SIG-M5 treated with dmso at 0.1 percent for 504 hours (cell line): ENCODE measurements at regions not wholly inside any gene's neighbourhood (a gene's known extent, or its start where the extent isn't known, plus 50 kb on each side); places are given as distances from the start of the nearest gene placed in this dataset.

Experiments used
- DNase-seq: peaks from one replicate; lab custom pipeline; 2025; ENCODE audit not compliant: unreplicated experiment; lab: John Stamatoyannopoulos, UW

DNA sequence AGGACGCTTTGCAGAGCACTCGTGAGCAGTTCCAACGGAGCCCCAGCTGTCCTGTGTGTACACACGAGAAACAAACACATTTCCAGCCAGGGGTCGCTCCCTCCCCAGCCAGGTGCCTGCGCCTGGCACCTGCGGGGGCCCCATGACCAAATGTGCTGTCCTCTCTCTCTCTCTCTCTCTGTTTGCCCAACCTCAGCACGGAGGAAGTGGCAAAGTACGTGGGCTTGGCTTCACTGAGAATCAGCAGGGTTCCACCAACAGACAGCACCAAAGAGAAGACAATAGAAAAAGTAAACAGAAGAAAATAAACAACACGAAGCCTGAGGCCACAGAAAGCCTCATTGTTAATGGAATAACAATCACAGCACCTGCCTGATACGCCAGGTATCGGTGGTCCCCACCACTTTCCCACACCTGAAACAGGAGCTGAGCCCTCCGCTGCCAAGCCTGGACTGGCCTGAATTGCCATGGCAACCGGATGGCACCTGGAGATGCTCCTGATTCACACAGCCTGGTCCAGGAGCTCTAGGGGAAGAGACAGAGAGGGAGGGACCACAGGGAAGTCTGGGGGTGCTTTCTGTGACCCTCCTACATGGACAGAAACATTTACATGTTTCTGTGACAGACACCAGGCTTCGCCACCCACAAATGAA, 103.9 kb upstream of the CACNA1A start:
- no peak for DNase-seq

DNA sequence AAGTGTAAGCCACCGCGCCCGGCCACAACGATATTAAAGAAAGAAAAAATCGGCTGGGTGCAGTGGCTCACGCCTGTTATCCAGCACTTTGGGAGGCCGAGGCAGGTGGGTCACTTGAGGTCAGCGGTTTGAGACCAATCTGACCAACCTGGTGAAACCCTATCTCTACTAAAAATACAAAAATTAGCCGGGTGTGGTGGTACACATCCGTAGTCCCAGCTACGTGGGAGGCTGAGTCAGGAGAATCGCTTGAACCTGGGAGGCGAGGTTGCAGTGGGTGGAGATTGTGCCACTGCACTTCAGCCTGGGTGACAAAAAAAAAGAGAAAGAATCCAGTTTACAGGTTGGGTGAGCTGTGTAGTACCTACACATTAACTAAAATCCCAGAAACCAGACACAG, 99.9 kb upstream of the CACNA1A start:
- DNase-seq, result no peak

DNA sequence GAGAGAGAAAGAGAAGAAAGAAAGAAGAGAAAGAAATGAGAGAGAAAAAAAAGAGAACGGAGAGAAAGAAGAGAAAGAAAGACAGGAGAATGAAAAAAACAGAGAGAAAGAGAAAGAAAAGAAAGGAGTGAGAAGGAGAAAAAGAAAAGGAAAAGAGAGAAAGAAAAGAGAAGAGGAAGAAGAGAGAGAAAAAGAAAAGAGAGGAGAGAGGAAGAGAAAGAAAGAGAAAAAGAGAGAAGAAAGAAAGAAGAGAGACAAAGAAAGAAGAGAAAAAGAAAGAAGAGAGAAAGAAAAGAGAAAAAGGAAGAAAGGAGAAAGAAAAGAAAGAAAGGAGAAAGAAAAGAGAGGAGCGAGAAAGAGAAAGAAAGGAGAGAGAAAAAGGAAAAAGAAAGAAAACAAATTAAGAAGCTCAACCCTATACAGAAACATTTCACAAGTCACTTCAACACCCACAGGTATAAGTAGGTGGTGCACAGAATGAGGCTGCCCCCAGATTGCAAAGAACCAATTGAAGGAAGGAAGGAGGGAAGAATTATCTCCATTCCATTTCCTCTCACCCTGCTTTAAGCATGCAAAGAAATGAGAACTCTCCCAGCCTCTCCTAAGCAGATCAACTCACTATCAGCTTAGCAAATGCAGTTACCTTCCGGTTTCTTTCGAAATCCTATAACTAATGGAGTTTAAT, 98.8 kb upstream of the CACNA1A start:
- DNase-seq, result no peak

DNA sequence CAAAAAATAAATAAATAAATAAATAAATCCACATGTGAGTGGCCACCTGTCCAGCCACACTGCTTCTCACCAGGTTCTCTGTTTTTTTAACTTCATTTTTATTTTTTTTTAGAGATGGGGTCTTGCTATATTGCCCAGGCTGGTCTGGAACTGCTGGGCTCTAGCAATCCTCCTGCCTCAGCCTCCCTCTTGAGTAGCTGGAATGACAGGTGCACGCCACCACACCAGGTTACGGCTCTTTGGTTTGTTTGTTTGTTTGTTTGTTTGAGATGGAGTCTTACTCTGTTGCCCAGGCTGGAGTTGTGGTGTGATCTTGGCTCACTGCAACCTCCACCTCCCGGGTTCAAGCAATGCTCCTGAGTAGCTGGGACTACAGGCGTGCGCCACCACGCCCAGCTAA, 94.5 kb upstream of the CACNA1A start:
- no peak for DNase-seq

DNA sequence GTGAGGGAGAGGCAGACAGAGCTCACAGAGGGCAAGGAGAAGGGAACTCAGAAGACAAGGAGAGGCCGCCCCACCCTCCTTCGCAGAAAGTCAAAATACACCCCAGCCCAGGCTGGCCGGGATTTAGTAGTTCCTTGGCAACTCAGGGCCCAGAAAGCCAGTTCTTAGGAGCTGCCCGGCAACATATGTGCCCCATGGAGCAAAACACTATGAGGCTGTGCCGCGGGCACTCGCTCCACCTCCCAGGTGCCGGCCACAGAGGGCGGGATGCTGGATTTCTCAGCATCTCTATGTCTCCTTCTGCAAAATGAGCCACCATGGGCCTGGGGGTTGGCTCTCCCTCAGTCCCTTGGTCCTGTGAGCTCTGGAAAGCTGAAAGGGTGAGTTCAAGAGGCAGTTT, 93.8 kb upstream of the CACNA1A start:
- no peak for DNase-seq

DNA sequence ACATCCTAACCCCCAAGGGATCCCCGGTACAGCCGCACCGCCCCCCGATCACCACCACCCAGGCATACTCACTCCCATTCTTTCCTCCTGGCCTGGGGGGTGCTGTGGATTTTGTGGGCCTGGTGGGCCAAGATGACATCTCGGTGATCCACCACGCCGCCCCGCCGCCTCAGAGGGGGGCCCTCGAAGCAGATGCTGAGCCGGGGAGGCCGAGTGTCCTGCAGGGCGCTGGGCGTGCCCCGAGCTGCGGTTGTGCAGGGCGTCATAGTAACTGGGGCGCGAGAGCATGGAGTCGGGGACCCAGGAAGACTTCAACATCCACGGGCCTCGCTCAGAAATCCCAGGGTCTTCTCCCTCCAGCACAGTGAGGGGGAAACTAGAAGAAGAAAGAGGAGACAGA, 93.4 kb upstream of the CACNA1A start:
- DNase-seq, result no peak

DNA sequence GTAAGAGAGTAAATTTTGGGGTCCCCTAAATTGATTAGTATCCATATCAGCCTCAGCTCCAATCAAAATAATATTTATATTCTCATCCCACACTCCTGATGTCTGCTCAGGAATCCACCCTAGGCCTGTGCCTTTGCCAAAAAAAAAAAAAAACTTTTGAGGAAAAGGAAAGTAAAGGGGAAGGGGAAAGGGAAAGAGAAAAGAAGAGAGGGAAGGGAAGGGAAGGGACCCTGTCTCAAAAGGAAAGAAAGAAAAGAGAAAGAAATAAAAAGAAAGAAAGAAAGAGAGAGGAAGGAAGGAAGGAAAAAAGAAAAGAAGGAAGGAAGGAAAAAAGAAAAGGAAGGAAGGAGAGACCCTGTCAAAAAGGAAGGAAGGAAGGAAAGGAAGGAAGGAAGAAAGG, 91.8 kb upstream of the CACNA1A start:
- DNase-seq, result no peak

DNA sequence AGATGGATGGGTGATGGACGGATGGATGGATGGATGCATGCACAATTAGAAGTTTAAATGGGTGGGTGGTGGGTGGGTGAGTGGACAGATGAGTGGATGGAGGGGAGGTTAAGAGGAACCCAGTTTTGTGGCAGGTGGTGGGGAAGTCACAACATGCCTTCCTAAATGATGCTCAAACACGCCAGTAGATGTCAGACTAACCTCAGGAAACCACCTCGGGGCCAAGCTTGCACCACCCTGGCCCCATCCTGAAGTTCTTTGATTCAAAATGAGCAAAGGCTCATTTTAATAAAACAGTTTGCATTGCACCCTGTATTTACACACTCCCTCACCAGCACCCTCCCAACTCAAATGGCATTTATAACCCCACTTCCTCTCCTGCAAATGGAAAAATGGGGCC, 91.4 kb upstream of the CACNA1A start:
- peak; percentile 74 for DNase-seq

DNA sequence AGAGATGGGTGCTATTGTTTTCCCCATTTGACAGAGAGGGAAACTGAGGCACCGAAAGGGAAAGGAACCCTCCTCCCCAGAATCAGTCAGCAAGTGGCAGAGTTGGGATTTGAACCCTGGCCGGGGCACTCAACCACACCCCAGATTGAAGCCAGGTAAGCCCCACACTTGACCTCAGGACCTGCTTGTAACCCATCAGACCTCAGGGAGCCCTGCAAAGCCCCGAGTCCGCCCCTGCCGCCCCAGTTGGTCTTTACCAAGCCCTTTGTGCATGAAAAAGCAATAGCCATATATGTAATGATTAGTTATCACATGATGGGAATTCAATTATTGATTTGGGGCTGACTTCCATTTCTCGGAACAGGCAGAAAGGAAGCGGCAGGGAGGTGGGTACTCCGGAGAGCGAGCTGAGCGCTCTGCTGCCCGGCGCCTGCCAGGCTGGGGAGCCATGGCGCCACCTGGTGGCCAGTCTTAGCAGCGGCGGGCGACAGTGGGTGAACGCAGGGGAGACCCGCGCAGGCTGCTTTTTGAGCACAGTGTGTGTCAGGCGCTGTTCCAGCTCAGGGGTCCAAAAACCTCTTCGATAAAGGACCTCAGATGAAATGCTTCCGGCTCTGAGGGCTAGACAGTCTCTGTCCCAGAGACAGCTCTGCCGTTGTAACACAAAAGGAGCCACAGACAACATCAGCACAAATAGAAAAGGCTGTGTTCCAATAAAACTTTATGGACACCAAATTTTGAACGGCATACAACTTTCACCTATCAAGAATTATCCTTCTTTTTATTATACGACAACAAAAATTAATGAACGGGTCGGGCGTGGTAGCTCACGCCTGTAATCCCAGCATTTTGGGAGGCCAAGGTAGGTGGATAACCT, 82.9 kb upstream of the CACNA1A start:
- DNase-seq, result peak; percentile 12

DNA sequence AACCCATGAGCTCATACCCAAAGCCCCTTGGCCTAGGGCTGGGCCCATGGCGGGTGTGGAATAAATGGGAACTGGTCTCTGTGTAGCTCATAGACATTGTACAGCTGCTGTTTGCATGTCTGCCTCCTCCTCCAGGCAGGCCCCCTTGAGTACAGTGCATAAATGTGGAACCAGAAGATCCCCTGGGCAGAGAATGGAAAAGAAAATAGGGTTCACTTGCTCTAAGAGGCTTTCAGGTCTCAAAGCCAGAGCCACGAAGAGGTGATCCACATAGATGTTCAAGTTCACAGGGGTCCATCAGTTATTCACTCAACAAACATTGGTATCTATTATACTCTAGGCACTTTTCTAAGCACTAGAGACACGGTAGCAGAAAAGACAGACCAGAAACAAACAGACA, 79.2 kb upstream of the CACNA1A start:
- DNase-seq, result no peak

DNA sequence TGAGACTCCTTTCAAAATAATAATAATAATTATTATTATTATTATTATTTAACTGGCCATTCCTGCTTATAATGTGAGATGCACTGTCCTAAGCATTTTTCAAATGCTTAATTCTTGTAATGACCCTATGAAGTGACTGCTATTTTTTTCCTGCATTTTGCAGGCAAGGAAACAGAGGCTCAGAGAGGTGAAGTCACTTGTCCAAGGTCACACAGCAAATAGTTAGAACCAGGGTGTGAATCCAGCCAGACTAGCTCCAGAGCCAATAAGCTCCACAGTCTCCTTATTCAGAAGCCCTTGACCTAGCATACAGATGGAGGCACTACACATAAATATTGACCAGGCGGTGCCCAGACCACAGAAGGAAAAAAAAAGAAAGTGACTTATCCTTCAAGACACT, 77.5 kb upstream of the CACNA1A start:
- DNase-seq, result no peak

DNA sequence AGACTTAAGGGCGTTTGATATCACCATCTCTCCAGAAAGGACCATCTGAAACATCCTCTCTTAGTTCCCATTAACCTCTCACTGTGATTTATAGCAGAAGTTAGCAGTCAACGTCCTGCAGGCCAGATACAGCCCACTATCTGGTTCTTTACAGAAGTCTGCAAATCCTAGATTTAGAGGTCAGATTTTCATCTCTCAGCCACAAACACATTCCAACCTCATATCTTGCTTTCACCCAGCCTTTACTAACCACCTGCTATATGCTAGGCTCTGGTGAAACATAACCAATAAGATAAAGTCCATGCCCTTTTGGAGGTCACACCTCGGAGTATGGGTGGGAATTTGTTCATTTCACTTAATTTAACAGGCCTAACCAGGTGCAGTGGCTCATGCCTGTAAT, 76.8 kb upstream of the CACNA1A start:
- no peak for DNase-seq

DNA sequence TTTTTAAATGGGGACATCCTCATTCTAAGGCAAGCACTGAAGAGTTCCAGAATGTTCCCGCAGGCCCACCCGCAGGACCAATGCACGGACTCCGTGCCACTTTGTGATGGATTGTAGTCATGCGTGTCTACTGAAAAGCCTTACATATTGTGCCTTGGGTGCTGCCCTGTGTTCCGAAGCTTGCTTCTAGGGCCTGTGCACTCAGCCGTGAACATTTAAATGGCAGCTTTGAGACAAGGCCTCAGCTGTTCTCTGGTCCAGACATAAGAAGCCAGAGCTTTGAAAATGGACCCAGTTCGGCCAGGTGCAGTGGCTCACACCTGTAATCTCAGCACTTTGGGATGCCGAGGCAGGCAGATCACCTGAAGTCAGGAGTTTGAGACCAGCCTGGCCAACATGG, 75.3 kb upstream of the CACNA1A start:
- DNase-seq, result no peak

DNA sequence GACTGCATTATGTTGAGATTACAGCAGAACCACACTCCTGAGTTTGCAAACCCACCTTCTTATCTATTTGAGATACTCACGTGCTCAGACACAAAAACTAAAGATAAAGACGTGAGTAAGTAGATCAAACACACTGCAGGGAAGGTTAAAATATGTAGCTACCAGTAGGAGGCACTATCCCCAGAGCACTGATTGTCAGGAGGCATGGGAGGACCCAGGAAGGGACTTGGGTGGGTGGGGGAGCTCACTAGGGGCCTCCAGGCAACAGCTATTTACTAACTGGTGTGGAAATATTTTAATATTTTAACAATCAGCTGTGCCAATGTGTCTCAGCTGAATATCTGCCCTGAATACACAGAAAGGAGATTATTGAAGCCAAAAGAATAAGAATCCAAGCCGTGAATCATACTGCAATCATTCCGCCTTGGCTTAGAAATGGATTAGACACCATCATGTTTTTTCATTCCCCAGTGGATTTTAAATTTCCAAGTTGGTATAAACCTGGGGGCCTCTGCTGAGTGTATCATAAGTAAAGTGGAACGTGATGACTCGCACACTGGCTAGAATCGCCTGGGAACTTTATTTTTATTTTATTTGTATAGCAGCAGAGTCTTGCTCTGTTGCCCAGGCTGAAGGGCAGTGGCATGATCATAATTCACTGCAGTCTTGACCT, 73.2 kb upstream of the CACNA1A start:
- no peak for DNase-seq

DNA sequence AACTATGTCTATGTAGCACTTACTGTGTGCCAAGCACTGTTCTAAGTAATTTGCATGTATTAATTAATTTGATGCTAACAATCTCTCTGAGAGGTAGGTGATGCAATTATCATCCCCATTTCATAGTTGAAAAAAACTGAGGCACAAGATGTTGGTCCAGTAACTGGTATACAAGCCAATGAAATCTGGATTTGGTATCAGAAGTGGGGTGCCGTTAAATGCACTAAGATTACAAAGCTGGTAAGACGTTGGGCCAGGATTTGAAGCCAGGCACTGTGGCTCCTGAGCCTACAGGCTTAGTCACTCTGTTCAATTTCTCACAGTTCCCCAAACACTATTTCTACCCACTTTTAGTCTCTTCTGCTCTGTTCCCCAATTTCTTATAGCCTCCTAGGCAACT, 70.4 kb upstream of the CACNA1A start:
- DNase-seq, result no peak

DNA sequence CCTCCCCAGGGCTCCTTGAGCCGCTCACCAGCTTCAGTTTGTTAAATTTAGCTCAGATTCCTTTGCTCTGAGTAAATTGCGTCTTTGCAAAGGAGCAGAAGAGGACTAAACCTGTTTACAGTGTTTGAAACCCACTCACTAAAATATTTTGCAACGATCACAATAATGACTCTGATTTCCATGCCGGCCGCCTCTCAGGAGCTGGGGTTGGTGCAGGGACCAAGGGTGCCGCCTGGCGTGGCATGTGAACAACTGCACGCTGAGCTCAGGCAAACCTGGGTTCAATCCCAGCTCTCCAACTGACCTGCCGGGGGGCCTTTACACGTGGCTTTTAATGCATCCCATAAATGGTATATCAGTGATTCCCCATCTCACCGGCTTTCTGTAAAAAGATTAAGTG, 68.7 kb upstream of the CACNA1A start:
- DNase-seq, result no peak

DNA sequence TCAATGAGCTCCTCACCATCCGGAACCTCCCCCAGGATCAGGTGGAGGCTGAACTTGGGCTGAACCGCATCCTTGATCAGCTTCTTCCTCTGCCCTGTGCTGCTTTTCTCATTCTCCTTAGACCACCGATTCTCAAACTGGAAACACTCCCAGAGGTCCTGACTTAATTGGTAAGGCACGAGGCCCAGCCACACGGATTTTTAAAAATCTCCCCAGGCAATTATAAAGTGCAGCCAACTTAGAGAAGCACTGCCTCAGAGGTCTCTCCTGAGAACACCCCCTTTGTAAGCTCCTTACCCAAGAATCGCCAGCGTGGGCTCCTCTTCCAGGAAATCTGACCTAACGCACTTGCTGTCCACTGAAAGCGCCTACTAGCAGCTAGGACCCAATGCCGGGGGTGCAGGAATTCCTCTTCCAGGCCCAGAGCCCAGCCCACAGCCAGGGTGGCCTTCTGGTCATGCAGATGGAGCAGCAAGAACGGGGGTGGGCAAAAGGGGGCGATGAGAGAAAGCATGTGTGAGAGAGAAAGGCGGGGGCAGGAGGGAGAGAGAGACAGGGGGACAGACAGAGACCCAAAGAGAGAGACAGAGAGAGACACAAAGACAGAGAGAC, 66.9 kb upstream of the CACNA1A start:
- DNase-seq, result no peak

DNA sequence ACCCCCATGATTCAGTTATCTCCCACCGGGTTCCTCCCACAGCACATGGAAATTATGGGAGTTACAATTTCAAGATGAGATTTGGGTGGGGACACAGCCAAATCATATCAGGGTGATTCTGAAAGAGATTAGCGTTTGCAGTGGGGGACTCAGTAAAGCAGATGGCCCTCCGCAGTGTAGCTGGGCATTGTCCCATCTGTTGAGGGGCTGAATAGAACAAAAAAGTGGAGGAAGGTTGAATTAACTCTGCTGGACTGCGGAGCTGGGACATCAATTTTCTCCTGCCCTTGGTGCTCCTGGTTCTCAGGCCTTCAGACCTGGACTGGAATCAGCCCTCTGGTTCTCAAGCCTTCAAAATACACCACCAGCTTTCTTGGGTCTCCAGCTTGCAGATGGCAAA, 55.2 kb upstream of the CACNA1A start:
- DNase-seq, result no peak

DNA sequence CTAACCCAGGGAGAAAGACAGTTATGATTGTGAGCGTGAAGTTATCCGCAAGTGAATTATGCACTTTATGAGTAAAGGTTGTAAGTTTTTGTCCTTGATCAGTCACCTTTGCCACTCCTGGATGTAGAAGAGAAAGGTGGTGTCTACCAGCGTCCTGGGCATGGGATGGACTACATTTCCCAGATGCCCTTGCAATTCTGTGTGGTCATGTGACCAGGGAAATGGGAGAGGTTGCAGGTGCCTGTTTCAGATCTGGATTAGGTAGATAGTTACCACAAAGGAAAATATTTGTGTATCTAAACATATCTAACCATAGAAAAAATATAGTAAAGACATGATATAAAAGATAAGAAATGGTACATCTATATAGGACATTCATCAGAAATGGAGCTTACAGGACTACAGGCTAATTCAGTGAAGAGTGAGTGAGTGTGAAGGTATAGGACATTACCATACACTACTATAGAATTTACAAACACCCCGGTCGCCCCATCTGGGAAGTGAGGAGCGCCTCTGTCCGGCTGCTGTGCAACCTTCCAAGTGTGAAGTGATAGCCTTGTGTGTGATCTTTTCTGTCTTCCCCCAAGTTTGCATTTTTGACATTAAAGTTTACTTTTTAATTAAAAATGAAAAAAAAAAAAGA, 51.6 kb upstream of the CACNA1A start:
- DNase-seq, result no peak

DNA sequence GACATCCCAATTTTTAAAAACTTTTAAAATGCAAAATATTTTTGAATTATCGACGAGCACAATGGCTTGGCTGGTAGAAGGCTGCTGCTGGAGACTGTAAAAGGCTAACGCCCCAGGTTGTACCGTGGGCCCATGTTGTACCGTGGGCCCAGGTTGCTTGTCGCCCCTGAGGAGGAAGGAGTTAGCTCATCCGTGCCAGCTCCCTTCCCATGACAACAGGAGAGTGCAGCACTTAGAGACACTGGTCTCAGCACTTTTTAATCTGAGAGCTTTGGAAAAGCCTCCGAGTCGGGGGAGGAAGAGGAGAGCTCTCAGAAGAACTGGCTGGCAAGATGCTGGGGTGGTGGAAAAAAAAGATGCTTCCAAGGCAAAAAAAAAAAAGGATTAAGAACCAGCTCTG, 50.3 kb upstream of the CACNA1A start:
- no peak for DNase-seq
